ENCODE measurements at regions not wholly inside any gene's neighbourhood (a gene's known extent, or its start where the extent isn't known, plus 50 kb on each side); places are given as distances from the start of the nearest gene placed in this dataset.

DNA sequence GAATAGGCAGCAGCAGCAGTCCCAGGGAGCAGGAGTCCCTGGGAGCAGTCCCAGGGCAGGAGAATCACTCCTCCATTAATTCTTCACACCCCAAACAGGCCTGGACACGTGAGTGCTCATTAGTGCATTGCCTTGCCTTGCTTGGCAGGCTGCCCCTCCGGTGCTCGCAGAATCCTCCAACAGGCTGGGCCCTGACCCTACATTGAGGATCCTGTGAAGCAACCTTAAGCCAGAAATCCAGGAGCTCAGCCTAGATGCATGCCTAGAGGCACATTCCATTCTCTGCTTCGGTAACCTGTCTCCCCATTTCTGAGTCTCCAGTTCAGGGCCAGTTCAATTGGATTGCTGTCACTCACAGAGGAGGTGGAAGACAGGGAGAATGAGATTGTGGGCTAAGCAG, 97.4 kb upstream of the LRATD1 start:
- DNase-seq (ENCODE audit: low spot score), result no peak
- TF ChIP-seq, protein P1, sequence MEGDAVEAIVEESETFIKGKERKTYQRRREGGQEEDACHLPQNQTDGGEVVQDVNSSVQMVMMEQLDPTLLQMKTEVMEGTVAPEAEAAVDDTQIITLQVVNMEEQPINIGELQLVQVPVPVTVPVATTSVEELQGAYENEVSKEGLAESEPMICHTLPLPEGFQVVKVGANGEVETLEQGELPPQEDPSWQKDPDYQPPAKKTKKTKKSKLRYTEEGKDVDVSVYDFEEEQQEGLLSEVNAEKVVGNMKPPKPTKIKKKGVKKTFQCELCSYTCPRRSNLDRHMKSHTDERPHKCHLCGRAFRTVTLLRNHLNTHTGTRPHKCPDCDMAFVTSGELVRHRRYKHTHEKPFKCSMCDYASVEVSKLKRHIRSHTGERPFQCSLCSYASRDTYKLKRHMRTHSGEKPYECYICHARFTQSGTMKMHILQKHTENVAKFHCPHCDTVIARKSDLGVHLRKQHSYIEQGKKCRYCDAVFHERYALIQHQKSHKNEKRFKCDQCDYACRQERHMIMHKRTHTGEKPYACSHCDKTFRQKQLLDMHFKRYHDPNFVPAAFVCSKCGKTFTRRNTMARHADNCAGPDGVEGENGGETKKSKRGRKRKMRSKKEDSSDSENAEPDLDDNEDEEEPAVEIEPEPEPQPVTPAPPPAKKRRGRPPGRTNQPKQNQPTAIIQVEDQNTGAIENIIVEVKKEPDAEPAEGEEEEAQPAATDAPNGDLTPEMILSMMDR (IDR thresholded peaks at IDR 0.05), result no peak
- no peak for ATAC-seq (ENCODE audit: low FRiP score)

DNA sequence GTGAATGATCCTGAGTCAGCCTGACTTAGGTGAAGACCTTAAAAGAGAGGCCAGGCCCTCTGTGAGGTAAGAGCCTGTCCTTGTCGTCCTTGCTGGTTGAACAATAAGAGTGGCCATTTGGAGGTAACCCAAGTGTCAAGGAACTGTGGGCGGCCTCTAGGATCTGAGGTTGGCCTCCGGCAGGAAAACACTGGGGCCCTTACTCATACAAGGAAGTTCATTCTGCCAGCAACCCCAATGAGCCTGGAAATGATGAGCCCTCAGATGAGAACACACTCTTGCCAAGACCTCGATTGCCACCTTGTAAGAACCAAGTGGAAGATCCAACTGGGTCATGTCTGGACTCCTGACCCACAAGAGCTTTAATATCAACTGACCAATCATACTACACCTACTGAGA, 95.5 kb upstream of the LRATD1 start:
- no peak for DNase-seq (ENCODE audit: low spot score)
- TF ChIP-seq, protein P1 (IDR thresholded peaks at IDR 0.05), result no peak
- ATAC-seq (ENCODE audit: low FRiP score), result no peak

DNA sequence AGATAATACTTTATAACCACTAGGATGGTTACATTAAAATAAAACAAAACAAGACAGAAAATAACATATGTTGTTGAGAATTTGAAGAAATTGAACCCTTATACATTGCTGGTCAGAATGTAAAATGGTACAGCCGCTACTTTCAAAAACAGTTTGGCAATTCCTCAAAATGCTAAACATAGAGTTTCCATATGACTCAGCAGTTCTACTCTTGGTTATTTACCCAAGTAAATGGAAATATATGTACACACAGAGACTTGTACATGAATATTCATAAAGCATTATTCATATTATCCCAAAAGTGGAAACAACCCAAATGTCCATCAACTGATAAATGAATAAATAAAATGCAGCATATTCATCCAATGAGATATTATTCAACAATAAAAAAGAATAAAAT, 92.5 kb upstream of the LRATD1 start:
- ATAC-seq (ENCODE audit: low FRiP score) (no peak), DNase-seq (ENCODE audit: low spot score) (no peak)
- TF ChIP-seq, protein P1 (IDR thresholded peaks at IDR 0.05), result no peak

DNA sequence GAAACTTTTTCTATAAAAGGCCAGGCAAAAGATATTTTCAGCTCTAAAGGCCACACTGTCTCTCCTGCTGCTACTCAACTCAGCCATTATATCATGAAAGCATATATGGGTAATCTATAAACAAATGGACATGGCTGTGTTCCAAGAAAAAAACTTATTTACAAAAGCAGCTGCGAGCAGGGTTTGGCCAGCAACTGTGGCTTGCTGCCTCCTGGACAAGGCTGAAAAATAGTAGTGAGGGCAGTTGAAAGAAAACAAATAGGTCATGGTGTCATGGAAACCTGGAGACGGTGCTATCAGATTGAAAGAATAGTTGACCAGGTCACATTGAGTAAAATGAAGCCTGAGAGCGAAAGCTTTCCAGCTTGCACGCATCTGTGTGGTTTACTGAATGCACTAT, 89.2 kb upstream of the LRATD1 start:
- no peak for ATAC-seq (ENCODE audit: low FRiP score)
- no peak for DNase-seq (ENCODE audit: low spot score)

DNA sequence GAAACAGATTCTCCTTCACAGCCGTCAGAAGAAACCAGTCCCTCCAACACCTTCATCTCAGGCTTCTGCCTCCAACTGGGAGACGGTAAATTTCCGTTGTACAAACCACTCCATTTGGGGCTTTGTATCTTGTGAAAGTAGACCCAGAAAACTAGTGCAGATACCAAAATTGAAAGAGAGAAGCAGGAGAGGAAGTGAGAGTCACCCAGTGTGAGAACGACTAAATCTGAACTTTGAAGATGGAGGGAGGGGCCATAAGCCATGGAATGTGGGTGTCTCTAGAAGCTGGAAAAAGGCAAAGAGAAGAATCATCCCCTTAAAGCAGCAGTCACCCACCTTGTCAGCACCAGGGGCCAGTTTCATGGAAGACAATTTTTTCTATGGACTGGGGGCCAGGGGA, 88.3 kb upstream of the LRATD1 start:
- DNase-seq (ENCODE audit: low spot score) (no peak), ATAC-seq (ENCODE audit: low FRiP score) (no peak)
- TF ChIP-seq, protein P1 (IDR thresholded peaks at IDR 0.05), result no peak

More for the DNA sequence above, 89.2 kb upstream of the LRATD1 start:
- TF ChIP-seq, protein P1 (IDR thresholded peaks at IDR 0.05), result no peak

DNA sequence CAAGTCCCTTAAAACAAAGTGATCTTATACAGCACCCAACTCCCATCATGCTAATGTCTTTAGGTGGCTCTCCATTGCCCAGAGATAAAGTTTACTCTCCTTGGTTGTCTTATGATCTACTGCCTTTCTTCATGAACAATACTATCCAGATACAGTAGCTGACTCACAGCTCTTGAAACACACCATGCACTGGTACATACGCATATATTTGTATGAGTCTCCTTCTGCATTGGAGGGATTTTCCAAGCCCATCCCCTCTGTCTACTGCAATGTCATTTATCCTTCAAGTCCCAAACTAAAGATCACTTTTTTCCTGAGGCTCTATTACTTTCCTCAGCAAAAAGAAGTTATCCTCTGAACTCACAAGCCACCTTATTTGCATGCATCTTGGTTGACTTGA, 84.7 kb upstream of the LRATD1 start:
- DNase-seq (ENCODE audit: low spot score) (no peak), ATAC-seq (ENCODE audit: low FRiP score) (no peak)
- TF ChIP-seq, protein P1 (IDR thresholded peaks at IDR 0.05), result no peak

DNA sequence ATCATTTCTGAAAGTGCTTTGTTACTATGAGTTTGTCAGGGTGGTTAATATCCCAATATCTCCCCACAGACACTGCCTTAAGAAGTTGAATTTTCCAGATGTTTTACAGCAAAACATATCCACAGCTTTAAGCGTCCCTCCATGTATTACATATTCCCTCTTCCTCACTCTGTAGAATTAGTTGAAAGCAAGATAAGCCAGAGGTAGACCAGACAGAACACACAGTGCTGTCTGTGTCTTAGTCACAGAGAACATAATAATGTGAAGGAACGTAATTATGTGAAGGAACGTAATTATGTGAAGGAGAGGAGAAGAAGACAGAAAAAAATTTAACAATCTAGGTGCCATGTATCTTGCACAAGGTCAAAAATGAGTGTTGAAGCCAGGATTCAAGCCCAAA, 81.9 kb upstream of the LRATD1 start:
- DNase-seq (ENCODE audit: low spot score) (no peak), ATAC-seq (ENCODE audit: low FRiP score) (no peak)
- TF ChIP-seq, protein P1 (IDR thresholded peaks at IDR 0.05), result no peak

All from omental fat pad (tissue), 3 donors.